Psoas muscle (tissue), 7 donors: ENCODE measurements at regions not wholly inside any gene's neighbourhood (a gene's known extent, or its start where the extent isn't known, plus 50 kb on each side); places are given as distances from the start of the nearest gene placed in this dataset.

ENCODE experiments used
- ATAC-seq, 4 donors: fragments of 200-7000 bp; cut with Tn5 transposase; one replicate each; pipeline ENCODE4 v1.9.1; 2020; ENCODE audit warnings: moderate library complexity in 3 of 4, mild to moderate bottlenecking in 2 of 4
- DNase-seq, 2 donors: peaks; one replicate each; pipeline ENCODE4 v3.0.0-alpha.2; 2020
- H3K27ac ChIP-seq: fragments of 200-600 bp; one replicate; pipeline ENCODE4 v1.8.0; 2022
- H3K27me3 ChIP-seq, 3 donors: fragments of 200-600 bp in 1 of 3; one replicate each; pipeline versions ENCODE4 v1.6.1 to v1.8.0; 2013 to 2022; ENCODE audit warnings: low read length in 2 of 3, mild to moderate bottlenecking in 2 of 3, moderate library complexity in 1 of 3; ENCODE audit not compliant: insufficient read depth in 3 of 3
- H3K36me3 ChIP-seq, 2 donors: fragments of 200-600 bp in 1 of 2; one replicate each; pipeline versions ENCODE4 v1.6.1 to v1.8.0; 2013 to 2022; ENCODE audit warnings: low read depth in 1 of 2, mild to moderate bottlenecking in 1 of 2, moderate library complexity in 1 of 2; ENCODE audit not compliant: insufficient read depth in 1 of 2
- H3K4me1 ChIP-seq: fragments of 200-600 bp; one replicate; pipeline ENCODE4 v1.8.0; 2022
- H3K4me3 ChIP-seq: fragments of 200-600 bp; one replicate; pipeline ENCODE4 v1.8.0; 2022; ENCODE audit warnings: mild to moderate bottlenecking
- H3K9me3 ChIP-seq: fragments of 200-600 bp; one replicate; pipeline ENCODE4 v1.8.0; 2022
- CTCF ChIP-seq: fragments of 200-600 bp; IDR thresholded peaks from one replicate; pipeline ENCODE4 v1.8.0; 2022; ENCODE audit warnings: antibody characterized with exemption
- WGBS, 3 donors: extraction: QIAGEN DNeasy Blood & Tissue Kit; methylation state at CpG; one replicate each; pipeline versions ENCODE4 v1.1.6 to v1.1.7; 2013; 5-methylcytosine and 5-hydroxymethylcytosine counted together
- intact Hi-C, 2 donors: fragments of 100-400 bp; cut with DNase I; formaldehyde crosslinking; loops; one replicate each; pipeline versions ENCODE4 v1.11.0 to v1.14.2; 2022
- donor health status: healthy with polysubstance abuse.
- donor health status: DM: no; HTN: no; CAD: no; lungs with moderate emphysema.
- donor health status: Bipolar disorder and iron deficiency.
- donor health status: healthy.
- donor health status: DM: yes; HTN: yes; CAD: no.
- donor health status: DM: no; HTN: no; CAD: no.
- donor health status: DM: yes; HTN: yes; CAD: no.

GRCh38 chr3:181578743-181579142, 133.0 kb upstream of the SOX2 start:
- 27 to 44% (median 37%) methylated on average over 2 of the region's 2 CpGs for WGBS, 3 donors
- Histone ChIP-seq H3K27ac (no peak overlapping the region), H3K27me3 (no peaks in the 10 kb centered on the region), H3K4me1 (no peaks in the 10 kb centered on the region), H3K4me3 (no peak overlapping the region), H3K36me3 (no peaks in the 10 kb centered on the region), H3K9me3 (no peaks in the 10 kb centered on the region)
- ATAC-seq = no peak
- DNase-seq = no peak
- no peak for TF ChIP-seq CTCF
- intact Hi-C loops = no loop called here

GRCh38 chr3:181572432-181572831, 139.3 kb upstream of the SOX2 start:
- Histone ChIP-seq H3K36me3 (no peaks in the 10 kb centered on the region), H3K4me3 (no peak overlapping the region), H3K4me1 (no peaks in the 10 kb centered on the region), H3K27me3 (no peaks in the 10 kb centered on the region), H3K27ac (no peak overlapping the region), H3K9me3 (no peaks in the 10 kb centered on the region)
- ATAC-seq (no peak), DNase-seq (no peak)
- WGBS, 3 donors = 79 to 92% (median 87%) methylated on average over 2 of the region's 2 CpGs
- no peak for TF ChIP-seq CTCF
- intact Hi-C loops = no loop called here

- Histone ChIP-seq H3K4me3 (no peak overlapping the region), H3K27ac (no peak overlapping the region), H3K9me3 (no peaks in the 10 kb centered on the region), H3K4me1 (no peaks in the 10 kb centered on the region), H3K27me3 (no peaks in the 10 kb centered on the region), H3K36me3 (no peaks in the 10 kb centered on the region)
- intact Hi-C loops = no loop called here
- no peak for TF ChIP-seq CTCF
- 51 to 56% (median 52%) methylated on average over 3 of the region's 3 CpGs for WGBS, 3 donors
- DNase-seq (no peak), ATAC-seq (no peak)
Measured at GRCh38 chr3:181570472-181570871, 141.3 kb upstream of the SOX2 start.

- WGBS, 3 donors = 69 to 72% (median 72%) methylated on average over 3 of the region's 3 CpGs
- no peak for TF ChIP-seq CTCF
Measured at GRCh38 chr3:181569356-181569940, 142.3 kb upstream of the SOX2 start.

GRCh38 chr3:181568693-181569092, 143.0 kb upstream of the SOX2 start:
- Histone ChIP-seq H3K9me3 (no peaks in the 10 kb centered on the region), H3K36me3 (no peaks in the 10 kb centered on the region), H3K27ac (no peak overlapping the region), H3K4me1 (no peaks in the 10 kb centered on the region), H3K27me3 (no peaks in the 10 kb centered on the region), H3K4me3 (no peak overlapping the region)
- DNase-seq (no peak), ATAC-seq (no peak)
- no peak for TF ChIP-seq CTCF
- 64 to 72% (median 65%) methylated on average over 3 of the region's 3 CpGs for WGBS, 3 donors
- intact Hi-C loops = no loop called here

More at GRCh38 chr3:181569356-181569940, 142.3 kb upstream of the SOX2 start:
- no peak overlapping the region for H3K27ac ChIP-seq
- H3K4me3 ChIP-seq = no peak overlapping the region
- no peak for ATAC-seq
- DNase-seq = no peak
- no peaks in the 10 kb centered on the region for H3K4me1 ChIP-seq
- H3K36me3 ChIP-seq = no peaks in the 10 kb centered on the region
- H3K9me3 ChIP-seq = no peaks in the 10 kb centered on the region
- no peaks in the 10 kb centered on the region for H3K27me3 ChIP-seq
- intact Hi-C loops = no loop called here
